NCI-H187 (cell line): ENCODE measurements at regions not wholly inside any gene's neighbourhood (a gene's known extent, or its start where the extent isn't known, plus 50 kb on each side); places are given as distances from the start of the nearest gene placed in this dataset.

Experiments
- DNase-seq, 2 experiments: peaks; one replicate each; lab custom pipeline; 2025; lab: John Stamatoyannopoulos, UW

DNA sequence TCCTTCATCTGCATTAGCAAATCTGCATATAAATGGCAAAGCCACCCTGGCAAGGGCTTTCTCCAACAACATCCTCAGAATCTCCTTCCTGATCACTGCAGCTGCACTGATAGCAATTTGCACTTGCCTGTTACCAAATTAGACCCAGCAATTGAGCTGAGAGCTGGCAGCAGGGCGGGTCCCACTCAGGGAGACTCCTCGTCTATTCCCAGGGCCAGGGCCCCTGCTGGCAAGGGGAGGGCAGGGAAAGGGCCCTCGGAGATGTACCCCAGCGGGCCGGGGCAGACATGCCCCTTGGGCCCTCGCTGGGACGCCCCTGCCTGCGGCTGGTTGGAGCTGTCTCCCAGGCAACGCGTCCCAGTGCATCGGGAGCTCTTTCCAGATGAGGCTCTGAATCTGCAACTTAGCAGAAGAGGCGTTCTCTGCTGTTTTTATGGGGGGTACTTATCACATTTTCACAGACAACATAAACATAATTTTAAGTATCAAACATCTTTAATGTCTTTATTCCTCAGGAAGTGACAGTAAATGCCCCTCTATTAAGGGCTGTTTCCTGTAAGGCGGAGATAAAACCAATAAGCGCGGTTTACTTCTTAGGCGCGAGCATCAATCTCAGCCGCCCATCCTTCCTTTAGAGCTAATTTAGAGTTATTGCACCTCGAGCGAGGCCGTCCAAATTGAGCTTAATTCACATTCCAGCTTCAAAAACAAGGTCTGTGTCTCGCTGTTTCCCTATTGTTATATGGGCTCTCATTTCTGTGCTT lies 249.0 kb upstream of the PPP2R2D start:
- peak in 1 of 2 experiments; percentile 26 for DNase-seq

DNA sequence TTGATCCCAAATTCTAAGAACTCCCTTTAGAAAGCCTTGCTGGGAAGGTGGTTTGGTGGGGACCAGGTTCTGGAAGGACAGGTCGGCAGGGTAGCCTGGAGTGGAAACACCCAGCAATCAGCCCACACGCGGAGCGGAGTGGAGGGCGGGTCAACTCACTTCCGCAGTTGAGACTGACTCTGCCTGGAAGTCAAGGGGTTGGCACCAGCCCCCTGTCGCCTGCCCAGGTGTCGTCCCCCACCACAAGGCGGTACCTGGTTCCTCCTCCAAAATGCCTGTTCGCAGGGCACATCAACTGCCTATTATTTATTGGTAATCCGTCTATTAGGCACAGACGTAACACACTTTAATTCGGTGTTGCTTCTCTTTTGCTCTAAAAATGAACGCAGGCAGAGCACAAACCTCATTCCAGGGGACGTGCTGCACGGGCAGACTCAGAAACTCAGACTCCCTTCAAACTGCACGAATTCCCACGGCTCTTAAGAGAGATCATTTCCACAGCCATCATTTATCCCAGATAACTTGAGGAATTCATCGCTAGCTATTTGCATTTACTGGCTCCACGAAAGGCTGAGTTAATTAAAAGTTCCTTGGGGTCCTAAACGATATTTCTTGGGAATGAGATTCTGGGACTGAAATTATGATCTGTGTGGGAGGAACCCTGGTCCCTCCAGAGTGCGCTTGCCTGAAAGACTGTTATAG lies 248.2 kb upstream of the PPP2R2D start:
- no peak for DNase-seq

DNA sequence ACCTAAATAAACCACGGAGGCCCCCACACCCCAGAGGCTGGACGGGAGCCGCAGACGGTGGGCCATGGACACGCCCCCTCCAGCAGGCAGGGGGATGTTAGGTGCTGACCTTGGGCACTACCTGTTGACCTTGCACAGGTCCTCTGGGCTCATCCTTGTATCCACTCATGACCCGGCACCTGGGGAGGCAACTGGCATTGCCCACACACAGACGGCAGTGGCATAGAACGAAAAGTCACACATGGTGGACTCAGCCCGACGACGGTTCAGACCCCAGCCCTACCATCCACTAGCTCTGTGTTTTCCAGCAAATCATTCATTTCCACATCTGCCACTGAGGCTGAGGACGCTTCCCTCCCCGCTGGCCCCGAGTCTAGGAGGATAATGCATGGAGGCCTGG lies 247.7 kb upstream of the PPP2R2D start:
- no peak for DNase-seq

DNA sequence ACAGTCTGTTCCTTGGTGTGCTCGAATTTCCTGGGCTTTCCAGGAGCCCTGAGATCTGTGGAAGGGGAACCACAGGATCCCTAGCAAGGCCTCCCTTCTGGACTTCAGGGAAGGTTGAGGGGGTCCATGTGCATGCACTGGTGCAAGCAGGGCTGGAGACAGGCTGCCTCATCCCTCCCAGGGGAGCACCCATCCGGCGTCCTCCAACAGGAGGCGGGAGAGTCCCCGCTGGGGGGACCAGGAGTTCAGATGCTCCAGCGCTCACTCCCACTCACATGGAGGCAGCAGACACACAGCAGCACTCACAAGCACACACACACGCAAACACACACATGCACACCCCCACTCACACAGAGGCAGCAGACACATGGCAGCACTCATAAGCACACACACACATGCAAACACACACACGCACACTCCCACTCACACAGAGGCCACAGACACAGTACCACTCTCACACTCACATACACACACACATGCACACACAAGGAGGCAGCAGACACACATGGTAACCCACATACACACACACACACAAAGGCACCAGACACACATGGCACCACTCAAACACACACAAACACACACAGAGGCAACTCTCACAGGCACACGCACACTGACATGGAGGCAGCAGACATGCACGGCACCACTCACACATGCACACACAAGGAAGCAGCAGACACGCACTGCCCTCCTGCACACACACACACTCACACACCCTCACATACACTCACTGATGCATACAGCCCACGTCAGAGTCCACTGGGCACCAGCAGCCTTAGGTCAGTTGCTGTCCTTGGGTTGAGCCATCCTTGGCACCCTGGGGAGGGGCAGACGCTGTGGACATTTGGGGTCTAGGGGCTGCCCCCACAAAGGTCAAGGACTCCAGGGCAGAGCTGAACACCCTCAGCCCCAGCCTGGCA lies 247.0 kb upstream of the PPP2R2D start:
- no peak for DNase-seq

DNA sequence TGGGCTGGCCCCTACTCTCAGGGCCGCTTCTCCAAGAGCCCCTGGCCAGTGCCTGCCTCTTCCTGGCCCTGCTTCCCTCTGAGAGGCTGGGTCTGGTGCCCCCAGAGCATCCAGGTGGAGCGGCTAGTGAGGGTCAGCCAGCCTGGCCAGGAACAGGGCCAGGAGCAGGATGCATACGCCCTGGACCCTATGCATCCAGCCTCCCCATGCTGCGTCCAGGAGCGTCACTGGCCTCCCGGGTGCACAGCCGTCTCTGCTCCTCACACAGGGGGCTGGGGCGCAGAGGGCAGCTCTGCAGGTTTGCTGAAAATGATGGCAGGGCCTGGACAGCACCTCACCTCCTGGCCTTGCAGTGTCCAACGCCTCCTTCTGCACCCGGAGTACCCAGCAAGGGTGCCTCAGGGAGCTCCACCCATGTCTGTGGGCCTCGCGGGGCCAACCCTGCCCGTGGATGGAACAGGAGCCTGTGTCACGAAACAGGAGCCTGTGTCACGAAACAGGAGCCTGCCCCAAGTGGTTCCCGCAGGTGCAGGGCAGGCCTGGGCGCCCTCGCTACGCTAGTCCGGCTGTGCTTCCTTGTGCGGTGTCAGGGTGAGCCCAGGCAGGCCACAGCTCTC lies 246.2 kb upstream of the PPP2R2D start:
- DNase-seq, result no peak

DNA sequence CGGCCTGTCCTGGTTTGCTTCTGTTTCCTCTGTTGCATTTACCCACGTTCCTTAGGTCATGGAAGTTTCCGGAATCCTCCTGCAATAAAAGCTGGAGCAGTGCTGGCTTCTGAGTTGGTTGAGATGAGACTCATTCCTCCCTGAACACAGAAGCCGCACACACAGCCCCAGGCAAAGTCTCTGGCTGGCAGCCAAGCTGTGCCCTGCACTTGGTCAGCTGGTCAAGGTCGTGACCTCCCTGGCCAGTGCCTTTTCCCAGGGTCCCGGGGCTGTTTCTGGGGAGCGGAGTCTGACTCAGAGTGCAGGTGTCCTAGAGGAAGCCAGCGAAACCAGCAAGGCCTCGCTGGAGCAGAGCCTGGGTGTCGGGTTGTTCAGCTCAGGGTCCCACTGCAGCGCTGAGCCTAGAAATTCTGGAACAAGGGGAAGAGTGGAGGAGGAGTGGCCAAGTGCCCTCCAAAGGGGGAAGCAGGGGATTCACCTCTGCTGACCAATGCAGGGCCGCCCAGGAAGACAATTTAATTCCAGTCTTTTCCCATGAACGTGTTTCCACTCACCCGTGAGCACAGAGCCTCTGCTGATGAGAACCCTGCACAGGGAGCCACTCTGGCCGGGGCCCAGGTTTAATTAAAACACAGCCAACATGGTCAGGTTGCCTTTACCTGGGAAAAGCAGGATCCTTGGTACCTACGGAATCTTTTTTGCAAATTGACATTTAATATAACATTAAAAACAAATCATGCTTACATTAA lies 245.5 kb upstream of the PPP2R2D start:
- DNase-seq, result no peak

DNA sequence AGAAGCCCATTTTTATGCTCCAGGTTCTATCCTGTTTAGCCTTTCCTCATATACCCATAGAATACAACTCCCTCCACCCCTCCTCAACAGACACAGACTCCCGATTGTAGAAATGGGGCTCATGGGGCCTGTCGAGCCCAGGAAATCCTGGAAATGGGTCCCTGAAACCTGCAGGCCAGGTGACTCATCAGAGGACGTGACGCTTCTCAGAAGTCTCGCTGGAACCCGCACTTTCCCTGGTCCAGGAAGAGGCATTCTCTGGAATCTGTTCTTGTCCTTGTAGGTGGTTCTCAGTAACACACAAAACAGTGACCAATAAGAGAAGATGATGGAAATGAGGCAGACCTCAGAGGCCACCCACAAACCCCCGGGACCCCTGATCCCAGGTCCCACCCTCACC lies 244.8 kb upstream of the PPP2R2D start:
- no peak for DNase-seq

DNA sequence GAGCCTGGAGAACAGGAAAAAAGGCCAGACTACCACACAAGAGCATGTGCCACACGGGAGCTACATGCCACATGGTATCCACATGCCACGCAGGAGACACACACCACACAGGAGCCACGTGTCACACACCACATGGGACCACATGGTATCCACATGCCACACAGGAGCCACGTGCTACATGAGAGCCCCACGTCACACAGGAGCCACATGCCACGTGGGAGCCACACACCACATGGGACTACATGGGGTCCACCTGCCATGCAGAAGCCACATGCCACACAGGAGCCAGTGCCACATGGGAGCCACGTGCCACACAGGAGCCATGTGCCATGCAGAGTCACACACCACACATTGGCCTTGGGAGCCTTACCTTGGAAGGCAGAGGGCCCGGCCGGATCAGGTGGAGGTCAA lies 244.4 kb upstream of the PPP2R2D start:
- DNase-seq, result no peak

DNA sequence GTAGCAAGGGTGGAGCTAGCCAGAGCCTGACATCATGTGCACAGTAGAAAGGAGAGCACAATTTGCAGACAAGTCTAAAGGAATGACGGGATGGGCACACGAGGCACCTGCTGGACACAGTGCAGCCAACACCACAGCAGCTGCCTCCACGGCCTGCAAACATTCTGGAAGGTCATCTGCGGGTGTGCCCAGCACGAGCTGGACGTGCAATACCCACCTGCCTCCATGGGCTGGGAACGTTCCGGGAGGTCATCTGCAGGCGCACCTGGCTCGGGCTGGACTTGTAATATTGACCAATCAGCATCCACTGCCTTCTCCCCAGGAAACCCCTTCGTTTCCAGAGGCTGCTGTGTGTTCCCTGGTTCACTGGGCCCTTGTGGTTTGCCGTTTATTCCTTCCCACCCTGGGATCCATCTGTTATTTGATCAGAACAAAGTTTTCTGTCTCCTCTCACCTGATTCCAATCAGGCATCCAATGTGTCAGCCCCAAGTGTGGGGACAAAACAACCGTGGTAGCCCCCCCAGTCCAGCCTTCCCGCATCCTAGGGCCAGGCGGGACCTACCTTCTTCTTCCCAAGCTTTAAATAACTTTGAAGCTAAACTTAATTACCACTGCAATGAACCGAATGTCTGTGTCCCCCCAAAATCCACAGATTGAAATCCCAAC lies 243.4 kb upstream of the PPP2R2D start:
- no peak for DNase-seq

DNA sequence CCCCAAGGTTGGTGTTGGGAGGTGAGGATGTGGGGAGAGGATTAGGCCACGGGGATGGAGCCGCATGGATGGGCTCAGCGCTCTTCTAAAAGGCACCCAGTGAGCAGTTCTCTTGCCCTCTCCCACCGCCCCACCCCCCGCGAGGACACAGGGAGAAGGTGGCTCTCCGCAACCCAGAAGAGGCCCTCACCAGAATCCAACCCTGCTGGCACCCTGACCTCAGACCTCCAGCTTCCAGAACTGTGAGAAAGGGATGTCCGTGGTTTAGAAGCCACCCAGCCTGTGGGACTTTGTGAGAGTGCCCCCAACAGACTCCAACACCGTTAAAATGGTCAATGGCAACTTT lies 242.8 kb upstream of the PPP2R2D start:
- DNase-seq, result no peak

DNA sequence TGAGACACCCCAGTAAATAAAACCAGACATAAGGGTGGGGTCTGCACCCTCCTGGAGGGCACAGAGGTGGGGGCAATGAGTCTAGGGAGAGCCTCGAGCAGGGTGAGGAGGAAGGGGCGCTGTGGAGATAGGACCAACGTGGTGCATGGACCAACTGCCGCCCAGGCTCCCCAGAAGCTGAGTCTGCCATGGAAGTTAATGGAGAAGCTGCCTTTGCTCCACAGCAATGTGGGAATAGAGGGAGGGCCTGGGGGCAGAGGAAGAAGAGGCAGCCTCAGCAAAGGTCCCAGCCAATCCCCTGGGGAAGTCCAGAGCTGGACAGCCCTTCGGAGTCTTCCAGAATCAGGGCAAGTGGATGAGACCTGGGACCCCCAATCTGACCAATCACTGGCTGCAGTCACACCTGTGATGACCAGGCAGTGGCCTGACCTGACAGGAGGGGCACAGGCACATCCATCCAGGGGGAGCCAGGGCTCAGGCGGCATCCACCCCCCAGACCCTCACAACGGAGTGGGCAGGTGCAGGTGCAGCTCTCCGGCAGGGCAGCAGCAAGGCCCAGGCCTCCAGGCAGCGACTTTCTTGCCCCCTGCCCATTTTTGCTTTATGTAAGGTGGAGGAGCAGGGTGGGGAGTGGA lies 242.2 kb upstream of the PPP2R2D start:
- DNase-seq, result no peak

DNA sequence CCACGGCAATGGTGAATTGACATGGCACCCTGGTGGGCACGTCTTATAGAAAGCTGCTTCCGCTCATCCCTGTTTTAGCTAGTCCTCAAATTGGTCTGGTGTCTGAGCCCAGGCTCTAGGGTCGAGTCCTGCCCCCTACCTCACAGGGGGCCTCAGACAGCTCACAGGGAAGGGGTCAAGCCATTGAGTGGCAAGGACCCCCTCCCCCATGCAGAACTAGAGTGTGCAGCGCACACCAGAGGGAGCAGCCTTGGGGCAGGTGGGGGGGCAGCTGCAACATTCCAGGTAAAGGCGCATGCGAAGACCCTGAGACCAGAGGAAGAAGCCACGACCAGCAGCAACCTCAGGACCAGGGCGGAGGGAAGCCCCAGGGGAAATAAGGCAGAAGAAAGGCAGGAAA lies 240.4 kb upstream of the PPP2R2D start:
- no peak for DNase-seq

DNA sequence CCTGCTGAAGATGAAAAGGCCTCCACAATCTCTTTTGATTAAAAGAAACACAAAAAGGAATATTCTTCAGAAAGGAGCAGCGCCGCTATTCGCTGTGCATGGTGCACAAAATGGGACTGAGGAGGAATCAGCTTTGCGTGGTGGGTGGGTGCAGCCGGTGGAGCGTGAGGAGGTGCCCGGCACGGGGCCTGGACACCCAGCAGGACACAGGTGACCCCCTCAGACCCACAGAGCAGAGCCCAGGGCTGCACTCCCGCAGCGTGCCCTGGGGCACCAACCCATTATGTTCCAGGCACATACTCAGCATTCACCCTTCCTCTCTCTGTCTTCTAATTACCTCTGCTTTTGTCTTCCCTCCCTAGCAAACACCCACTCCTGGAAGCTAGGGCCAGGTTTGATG lies 238.0 kb upstream of the PPP2R2D start:
- DNase-seq, result no peak

DNA sequence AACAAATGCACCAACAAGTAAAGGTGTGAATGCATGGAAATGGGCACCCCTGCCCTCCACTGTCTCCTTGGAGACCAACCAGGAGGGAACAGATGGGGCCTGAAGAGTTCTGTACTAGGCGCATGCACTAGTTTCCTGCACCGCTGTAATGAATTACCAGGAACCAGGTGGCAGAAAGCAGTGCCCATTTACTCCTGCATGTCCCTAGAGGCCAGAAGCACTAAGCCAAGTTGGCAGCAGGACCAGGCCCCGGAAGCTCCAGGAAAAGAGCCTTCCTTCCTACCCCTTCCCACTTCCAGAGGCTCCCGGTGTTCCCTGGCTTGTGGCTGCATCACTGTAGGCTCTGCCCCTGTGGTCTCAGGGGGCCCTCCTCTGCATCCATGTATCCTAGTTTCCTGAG lies 237.5 kb upstream of the PPP2R2D start:
- no peak for DNase-seq

DNA sequence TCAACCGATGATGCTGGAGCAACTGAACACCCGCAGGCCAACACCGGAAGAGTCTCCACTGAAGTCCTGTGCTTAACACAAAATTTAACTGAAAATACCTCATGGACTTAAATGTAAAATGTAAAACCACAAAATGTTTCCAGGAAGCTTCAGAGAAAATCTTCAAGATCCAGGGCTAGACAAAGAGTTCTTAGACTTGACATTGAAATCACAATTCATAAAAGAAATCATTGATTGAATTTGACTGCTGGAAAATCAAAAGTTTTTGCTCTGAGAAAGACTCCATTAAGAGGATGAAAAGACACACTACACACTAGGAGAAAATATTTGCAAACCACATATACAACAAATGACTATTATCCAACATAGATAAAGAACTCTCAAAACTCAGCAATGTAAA lies 234.7 kb upstream of the PPP2R2D start:
- no peak for DNase-seq

DNA sequence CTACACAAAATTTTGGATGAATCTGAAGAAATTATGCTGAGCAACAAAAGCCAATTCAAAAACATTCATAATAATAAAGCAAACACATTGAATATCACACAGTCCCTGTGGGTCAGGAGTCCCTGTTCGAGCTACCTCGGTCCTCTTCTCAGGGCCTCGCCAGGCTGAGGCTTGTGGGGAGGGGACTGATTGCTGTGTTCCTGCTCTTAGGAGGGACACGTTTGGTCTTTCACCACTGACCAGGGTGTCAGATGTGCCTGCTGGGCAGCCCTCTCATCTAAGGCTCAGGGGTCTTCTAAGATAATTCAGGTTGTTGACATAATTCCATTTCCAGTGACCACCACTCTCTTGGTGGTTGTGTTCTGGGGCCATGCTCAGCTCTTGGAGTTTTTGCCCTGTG lies 233.8 kb upstream of the PPP2R2D start:
- DNase-seq, result no peak

DNA sequence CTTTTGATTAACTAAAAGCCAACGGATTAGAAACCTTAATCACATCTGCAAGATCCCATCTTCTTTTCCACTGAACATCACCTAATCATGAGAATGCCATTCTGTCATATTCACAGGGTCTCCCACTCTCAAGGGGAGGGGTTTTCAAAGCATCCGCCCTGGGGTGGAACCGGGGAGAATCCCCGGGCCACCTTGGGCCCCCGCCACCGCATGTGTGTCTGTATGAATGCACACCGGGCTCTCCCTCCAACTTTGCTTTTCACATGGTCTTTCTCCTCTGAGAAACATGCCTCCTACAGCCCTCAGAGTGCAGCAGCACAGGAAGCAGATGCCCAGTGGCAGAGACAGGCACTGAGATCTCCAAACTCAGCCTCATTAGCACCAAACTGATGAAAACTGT lies 233.2 kb upstream of the PPP2R2D start:
- DNase-seq, result no peak

DNA sequence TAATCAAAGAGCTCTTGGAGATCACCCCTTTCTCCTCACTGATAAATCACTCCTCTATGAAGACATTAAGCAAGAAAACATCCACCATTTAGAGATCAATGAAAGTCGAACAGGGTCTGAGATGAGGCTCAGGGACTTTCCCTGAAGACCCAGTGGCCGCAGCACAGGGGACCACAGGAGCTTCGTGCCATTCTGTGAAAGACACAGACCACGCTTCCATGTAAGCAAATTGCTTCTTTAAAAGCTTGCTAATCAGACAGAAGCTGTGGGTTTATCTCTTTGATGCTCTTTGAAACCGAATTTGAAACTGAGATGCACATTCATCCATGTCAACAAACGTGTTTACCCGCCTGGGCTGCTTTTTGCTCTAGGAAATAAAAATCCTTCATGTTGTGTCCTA lies 231.9 kb upstream of the PPP2R2D start:
- no peak for DNase-seq

DNA sequence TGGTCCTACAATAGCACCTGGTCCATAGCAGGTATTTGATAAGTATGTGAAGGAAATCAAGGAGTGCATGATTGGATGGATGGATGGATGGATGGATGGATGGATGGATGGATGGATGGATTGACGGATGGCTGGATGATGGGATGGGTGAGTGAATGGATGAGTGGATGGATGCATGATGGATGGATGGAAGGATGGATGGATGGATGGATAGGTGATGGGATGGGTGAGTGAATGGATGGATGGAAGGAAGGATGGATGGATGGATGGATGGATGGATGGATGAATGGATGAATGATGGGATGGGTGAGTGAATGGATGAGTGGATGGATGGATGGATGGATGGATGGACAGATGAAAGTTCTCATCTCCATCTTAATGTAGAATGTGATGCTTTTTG lies 231.0 kb upstream of the PPP2R2D start:
- no peak for DNase-seq

DNA sequence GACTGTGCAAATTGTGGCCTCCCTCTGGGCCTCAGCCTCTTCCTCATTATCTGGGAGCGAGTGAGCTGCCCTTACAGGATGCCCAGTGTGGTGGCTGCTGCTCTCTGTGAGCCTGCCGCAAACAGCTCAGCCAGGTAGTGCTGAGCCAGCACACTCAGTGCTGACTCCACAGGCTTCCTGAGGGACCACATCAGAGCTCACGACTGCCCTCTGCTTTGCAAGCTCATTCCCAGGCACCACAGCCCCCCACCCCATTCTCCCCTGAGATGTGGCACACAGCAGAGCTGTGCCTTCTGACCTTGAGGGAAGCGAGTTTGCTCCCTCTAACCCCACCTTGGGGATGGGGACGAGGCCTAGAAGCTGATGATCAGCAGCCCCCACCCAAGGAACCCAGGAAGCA lies 230.5 kb upstream of the PPP2R2D start:
- DNase-seq, result no peak

DNA sequence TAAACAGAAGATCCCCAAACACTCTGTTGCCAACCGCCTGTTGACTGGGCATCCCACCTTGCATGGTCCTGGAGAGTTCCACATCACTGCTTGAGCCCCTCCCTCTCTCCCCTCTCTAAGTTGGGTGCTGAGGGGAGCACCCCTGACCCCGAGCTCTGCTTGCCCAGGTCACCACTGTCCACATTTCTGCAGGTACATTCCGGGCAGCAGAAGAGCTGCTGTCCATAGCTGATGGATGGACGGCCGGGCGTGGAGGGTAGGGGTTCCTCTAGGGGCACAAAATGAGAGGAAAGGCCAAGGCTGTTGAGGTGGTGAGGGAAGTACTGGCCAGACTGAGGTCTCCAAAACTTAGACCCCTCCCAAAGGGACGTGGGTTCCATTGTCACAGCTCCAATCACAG lies 227.4 kb upstream of the PPP2R2D start:
- no peak for DNase-seq
